ENCODE measurements at regions not wholly inside any gene's neighbourhood (a gene's known extent, or its start where the extent isn't known, plus 50 kb on each side); places are given as distances from the start of the nearest gene placed in this dataset.

GRCh38 chrX:65203545-65203944 is 227.3 kb upstream of the ZC4H2 start:
- no peaks in the 10 kb centered on the region for H3K9me3 ChIP-seq (ENCODE audit: control insufficient read depth, insufficient read depth, low read depth, low read length)
- ChIA-PET CTCF (no interaction called here), POLR2A (no interaction called here)
- no peak for DNase-seq (ENCODE audit: low read depth, low spot score)
- in situ Hi-C loops (cut with HindIII; ENCODE audit: low pct_unique_long_range_greater_than_20kb, low sequenced_read_pairs) (no loop called here), intact Hi-C loops (cut with micrococcal nuclease; ENCODE audit: unreplicated experiment) (no loop called here)
- H3K27me3 ChIP-seq (ENCODE audit: control insufficient read depth, insufficient read depth, low read length) = no peaks in the 10 kb centered on the region
- H3K4me1 ChIP-seq (ENCODE audit: control insufficient read depth, insufficient read depth, low read length) = no peaks in the 10 kb centered on the region
- ATAC-seq = no peak
- no peak for TF ChIP-seq POLR2AphosphoS5 (IDR thresholded peaks at IDR 0.05; ENCODE audit: low read depth, low read length)
- TF ChIP-seq SIN3A (IDR thresholded peaks at IDR 0.05; ENCODE audit: borderline replicate concordance, insufficient read depth, low read depth, low read length) = no peak
- TF ChIP-seq, protein P1, sequence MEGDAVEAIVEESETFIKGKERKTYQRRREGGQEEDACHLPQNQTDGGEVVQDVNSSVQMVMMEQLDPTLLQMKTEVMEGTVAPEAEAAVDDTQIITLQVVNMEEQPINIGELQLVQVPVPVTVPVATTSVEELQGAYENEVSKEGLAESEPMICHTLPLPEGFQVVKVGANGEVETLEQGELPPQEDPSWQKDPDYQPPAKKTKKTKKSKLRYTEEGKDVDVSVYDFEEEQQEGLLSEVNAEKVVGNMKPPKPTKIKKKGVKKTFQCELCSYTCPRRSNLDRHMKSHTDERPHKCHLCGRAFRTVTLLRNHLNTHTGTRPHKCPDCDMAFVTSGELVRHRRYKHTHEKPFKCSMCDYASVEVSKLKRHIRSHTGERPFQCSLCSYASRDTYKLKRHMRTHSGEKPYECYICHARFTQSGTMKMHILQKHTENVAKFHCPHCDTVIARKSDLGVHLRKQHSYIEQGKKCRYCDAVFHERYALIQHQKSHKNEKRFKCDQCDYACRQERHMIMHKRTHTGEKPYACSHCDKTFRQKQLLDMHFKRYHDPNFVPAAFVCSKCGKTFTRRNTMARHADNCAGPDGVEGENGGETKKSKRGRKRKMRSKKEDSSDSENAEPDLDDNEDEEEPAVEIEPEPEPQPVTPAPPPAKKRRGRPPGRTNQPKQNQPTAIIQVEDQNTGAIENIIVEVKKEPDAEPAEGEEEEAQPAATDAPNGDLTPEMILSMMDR (IDR thresholded peaks at IDR 0.05) = no peak
- no peak for TF ChIP-seq TCF7L2 (IDR thresholded peaks at IDR 0.05; ENCODE audit: low read depth, low read length)
- no peak for TF ChIP-seq REST (IDR thresholded peaks at IDR 0.05; ENCODE audit: insufficient read depth in 1 of 2, low read depth in 2 of 2, low read length in 1 of 2)
- H3K27ac ChIP-seq (ENCODE audit: low read length) = no peak overlapping the region
- H3K36me3 ChIP-seq (ENCODE audit: control insufficient read depth, insufficient read depth, low read length) = no peaks in the 10 kb centered on the region
- no peak overlapping the region for H3K4me3 ChIP-seq (ENCODE audit: low read depth in 2 of 2, low read length in 2 of 2)
- no TSS peak for BruUV-seq (replicated peaks)

GRCh38 chrX:65196758-65197360 is 220.6 kb upstream of the ZC4H2 start:
- TF ChIP-seq SIN3A (IDR thresholded peaks at IDR 0.05; ENCODE audit: borderline replicate concordance, insufficient read depth, low read depth, low read length) = no peak
- TF ChIP-seq, protein P1 (IDR thresholded peaks at IDR 0.05) = peak; percentile 65
- TF ChIP-seq REST (IDR thresholded peaks at IDR 0.05; ENCODE audit: insufficient read depth in 1 of 2, low read depth in 2 of 2, low read length in 1 of 2) = peak in 1 of 2 experiments; percentile 42; a peak in 1 of 4 replicates
- no peak for TF ChIP-seq POLR2AphosphoS5 (IDR thresholded peaks at IDR 0.05; ENCODE audit: low read depth, low read length)
- TF ChIP-seq TCF7L2 (IDR thresholded peaks at IDR 0.05; ENCODE audit: low read depth, low read length) = no peak
- Histone ChIP-seq H3K4me1 (ENCODE audit: control insufficient read depth, insufficient read depth, low read length) (peaks cover 12% of the 10 kb centered on the region), H3K36me3 (ENCODE audit: control insufficient read depth, insufficient read depth, low read length) (no peaks in the 10 kb centered on the region), H3K4me3 (ENCODE audit: low read depth in 2 of 2, low read length in 2 of 2) (peak overlapping the region; percentile 13 to 43), H3K9me3 (ENCODE audit: control insufficient read depth, insufficient read depth, low read depth, low read length) (no peaks in the 10 kb centered on the region), H3K27ac (ENCODE audit: low read length) (peak overlapping the region; percentile 66), H3K27me3 (ENCODE audit: control insufficient read depth, insufficient read depth, low read length) (no peaks in the 10 kb centered on the region)
- in situ Hi-C loops (cut with HindIII; ENCODE audit: low pct_unique_long_range_greater_than_20kb, low sequenced_read_pairs) (no loop called here), intact Hi-C loops (cut with micrococcal nuclease; ENCODE audit: unreplicated experiment) (loop anchor here (2.0 kb wide), 1 partner anchor 164 kb away; no protein-coding TSS in a partner anchor)
- DNase-seq (ENCODE audit: low read depth, low spot score) (no peak), ATAC-seq (peak; percentile 97)
- ChIA-PET POLR2A (no interaction called here), CTCF (interaction anchor here (0.6 to 1.3 kb wide), 2 partner anchors 157 to 161 kb away, joined by 3 to 4 read pairs; no protein-coding TSS in a partner anchor)
- no TSS peak for BruUV-seq (replicated peaks)

All from Panc1 (cell line).